NB4 (cell line): ENCODE measurements at regions not wholly inside any gene's neighbourhood (a gene's known extent, or its start where the extent isn't known, plus 50 kb on each side); places are given as distances from the start of the nearest gene placed in this dataset.

ENCODE experiments used
- DNase-seq: peaks from one replicate; pipeline ENCODE4 v3.0.0; 2010; ENCODE audit warnings: low read depth
- H3K4me3 ChIP-seq: one replicate; pipeline ENCODE4 v1.5.1; 2011; ENCODE audit warnings: mild to moderate bottlenecking, low read depth, low read length, moderate library complexity
- MYC ChIP-seq: IDR thresholded peaks from 2 replicates; pipeline ENCODE4 v1.6.1; 2011; ENCODE audit warnings: low read depth, low read length
- POLR2A ChIP-seq: IDR thresholded peaks from 2 replicates; pipeline ENCODE4 v1.6.1; 2011; ENCODE audit warnings: mild to moderate bottlenecking; ENCODE audit not compliant: insufficient read length; ENCODE audit errors: extremely low read depth
- TF ChIP-seq, protein P1 (sequence below): IDR thresholded peaks from one replicate; pipeline ENCODE4 v1.5.1; 2012; ENCODE audit warnings: low read depth, low read length
- TF ChIP-seq, protein P2 (sequence below): IDR thresholded peaks from 2 replicates; pipeline ENCODE4 v1.6.1; 2011; ENCODE audit warnings: low read depth, low read length

DNA sequence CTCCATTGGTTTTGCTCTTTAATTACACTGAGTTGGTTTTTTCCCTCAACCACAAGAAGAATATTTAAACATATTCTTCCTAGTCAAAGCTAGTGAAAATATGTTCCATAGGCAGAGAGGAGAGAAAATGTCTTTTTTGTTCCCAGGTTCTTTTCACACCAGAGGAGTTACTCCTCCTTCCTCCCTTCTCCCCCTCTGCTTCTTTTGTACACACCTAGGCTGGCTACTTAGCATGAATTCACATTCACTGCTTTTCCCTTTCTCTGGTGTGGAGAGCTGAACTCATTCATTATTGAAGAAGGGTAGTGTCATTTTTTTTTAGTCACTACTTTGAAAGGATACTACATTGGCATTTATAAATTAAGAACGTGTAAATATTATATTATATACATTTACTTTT, 56.6 kb upstream of the UGP2 start:
- TF ChIP-seq POLR2A (no peak), MYC (no peak)
- TF ChIP-seq, protein P1, sequence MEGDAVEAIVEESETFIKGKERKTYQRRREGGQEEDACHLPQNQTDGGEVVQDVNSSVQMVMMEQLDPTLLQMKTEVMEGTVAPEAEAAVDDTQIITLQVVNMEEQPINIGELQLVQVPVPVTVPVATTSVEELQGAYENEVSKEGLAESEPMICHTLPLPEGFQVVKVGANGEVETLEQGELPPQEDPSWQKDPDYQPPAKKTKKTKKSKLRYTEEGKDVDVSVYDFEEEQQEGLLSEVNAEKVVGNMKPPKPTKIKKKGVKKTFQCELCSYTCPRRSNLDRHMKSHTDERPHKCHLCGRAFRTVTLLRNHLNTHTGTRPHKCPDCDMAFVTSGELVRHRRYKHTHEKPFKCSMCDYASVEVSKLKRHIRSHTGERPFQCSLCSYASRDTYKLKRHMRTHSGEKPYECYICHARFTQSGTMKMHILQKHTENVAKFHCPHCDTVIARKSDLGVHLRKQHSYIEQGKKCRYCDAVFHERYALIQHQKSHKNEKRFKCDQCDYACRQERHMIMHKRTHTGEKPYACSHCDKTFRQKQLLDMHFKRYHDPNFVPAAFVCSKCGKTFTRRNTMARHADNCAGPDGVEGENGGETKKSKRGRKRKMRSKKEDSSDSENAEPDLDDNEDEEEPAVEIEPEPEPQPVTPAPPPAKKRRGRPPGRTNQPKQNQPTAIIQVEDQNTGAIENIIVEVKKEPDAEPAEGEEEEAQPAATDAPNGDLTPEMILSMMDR: no peak
- TF ChIP-seq, protein P2, sequence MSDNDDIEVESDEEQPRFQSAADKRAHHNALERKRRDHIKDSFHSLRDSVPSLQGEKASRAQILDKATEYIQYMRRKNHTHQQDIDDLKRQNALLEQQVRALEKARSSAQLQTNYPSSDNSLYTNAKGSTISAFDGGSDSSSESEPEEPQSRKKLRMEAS: no peak
- H3K4me3 ChIP-seq: no peak overlapping the region
- DNase-seq: no peak

DNA sequence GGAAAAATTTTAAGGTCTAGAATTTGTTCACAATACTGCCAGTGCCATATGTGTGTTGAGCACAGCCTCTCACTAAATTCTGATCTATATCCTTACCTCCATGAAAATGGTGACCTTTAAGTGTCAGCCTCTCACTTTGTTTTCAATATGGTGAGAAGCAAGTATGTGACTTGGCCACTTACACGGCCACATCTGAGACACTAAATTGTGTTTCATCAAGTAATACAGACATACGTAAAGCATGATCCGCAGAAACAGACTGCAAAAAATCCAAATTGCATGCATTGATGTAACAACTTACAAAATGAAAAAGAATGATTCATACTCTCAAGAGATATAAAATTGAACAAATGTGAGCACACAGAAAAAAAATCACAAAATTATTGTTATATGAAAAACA, 55.2 kb upstream of the UGP2 start:
- H3K4me3 ChIP-seq: no peak overlapping the region
- no peak for DNase-seq
- TF ChIP-seq POLR2A: no peak
- TF ChIP-seq, protein P1: no peak
- no peak for TF ChIP-seq MYC
- TF ChIP-seq, protein P2: no peak

DNA sequence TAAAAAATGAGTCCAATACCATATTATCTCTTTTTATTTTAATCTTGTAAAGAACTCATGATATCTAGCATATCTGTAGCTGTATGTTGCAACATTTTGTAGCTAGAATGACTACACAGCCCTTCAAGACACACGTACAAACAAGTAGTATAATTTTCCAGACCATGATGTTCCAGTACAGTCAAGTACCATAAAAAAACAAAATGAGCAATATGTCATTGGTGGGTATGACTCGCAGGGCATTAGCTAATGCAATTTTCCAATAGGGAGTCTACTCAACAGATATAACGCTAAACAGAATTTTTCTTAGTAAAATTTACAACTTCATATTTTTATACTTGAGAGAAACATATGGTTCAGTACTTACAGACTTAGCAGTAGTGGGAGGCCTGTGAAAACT, 53.6 kb upstream of the UGP2 start:
- H3K4me3 ChIP-seq: no peak overlapping the region
- DNase-seq: no peak
- TF ChIP-seq POLR2A: no peak
- TF ChIP-seq, protein P1: no peak
- TF ChIP-seq, protein P2: no peak
- no peak for TF ChIP-seq MYC

DNA sequence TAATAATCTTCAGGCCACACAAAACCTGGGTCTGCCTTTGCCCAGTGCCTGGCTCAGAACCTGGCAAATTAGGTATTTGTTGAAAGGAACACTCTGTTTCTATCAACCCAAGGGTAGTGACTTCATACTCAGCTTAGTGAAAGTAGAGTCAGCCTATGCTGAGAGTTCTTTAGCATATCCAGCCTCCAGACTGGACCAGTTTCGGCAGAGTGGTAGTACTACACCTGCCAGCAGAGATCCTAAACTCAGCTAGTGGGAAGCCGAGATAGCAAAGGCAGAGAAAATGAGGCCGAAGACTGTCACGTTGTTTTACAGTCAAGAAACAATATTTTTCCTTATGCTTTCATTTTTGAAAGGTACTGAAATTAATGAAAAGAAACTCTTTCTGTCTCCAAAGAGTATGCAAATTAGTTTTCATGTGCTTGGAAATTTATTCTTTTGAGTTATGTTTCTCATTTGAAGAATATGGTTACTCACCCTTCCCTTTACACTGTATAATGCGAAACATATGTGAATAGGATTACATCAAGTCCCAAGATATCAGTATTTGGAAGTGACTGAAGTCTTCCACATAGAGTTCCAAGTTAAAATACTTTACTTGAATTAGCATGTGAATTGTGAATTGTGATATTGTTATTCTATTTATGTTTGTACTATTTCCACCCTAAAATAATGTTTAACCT, 52.2 kb upstream of the UGP2 start:
- DNase-seq: no peak
- TF ChIP-seq, protein P2: no peak
- no peak for TF ChIP-seq POLR2A
- no peak for TF ChIP-seq MYC
- TF ChIP-seq, protein P1: no peak
- H3K4me3 ChIP-seq: no peak overlapping the region

DNA sequence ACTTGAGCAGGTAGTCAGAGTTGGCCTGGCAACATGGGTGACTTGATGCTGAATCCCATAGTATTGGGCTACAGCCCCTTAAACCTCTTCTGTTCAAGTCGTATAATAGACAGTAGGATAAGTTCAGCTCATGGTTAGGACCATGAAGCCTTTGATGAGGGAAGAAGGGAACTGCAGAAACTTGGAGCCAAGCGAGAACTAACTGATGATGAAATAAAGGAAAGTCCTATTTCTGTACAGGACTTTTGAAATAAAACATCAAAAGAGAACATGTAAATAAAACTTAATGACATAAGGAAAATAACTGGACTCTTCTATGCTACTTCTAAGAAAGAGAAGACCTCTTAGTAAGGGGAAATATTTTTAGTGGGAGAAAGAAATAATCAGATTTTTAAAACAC, 51.2 kb upstream of the UGP2 start:
- no peak overlapping the region for H3K4me3 ChIP-seq
- no peak for DNase-seq
- TF ChIP-seq, protein P2: no peak
- TF ChIP-seq POLR2A: no peak
- TF ChIP-seq, protein P1: no peak
- no peak for TF ChIP-seq MYC

DNA sequence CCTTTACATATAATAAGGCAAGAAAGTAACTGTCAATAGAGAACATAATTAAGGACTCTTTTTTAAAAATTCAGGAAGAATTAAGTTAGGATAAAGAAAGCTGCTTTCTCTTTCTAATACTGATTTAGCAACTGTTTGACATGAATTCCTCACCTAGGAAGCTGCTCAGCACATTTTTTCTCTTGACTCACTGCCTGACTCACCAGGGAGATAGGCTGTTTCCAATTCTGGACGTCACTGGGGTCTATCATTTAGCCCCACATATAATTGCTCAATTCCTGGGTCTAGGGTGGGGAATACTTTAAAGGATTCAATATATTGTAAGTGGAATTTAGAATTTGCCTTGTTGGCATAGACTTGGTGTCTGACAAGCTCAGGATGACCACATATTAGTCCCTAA, 50.8 kb upstream of the UGP2 start:
- no peak for DNase-seq
- TF ChIP-seq, protein P2: no peak
- TF ChIP-seq MYC (no peak), POLR2A (no peak)
- TF ChIP-seq, protein P1: no peak
- H3K4me3 ChIP-seq: no peak overlapping the region
